ENCODE measurements at regions not wholly inside any gene's neighbourhood (a gene's known extent, or its start where the extent isn't known, plus 50 kb on each side); places are given as distances from the start of the nearest gene placed in this dataset.

GRCh38 chr4:62872856-62873255 lies 1536.4 kb downstream of the TECRL start:
- Mint-ChIP-seq H3K9me3 (no peaks in the 10 kb centered on the region), H3K4me1 (no peaks in the 10 kb centered on the region), H3K4me3 (no peak overlapping the region), H3K27ac (ENCODE audit: unreplicated experiment) (no peak overlapping the region), H3K27me3 (ENCODE audit: low read depth) (no peaks in the 10 kb centered on the region), H3K36me3 (ENCODE audit: low read depth) (no peaks in the 10 kb centered on the region)
- no peak for DNase-seq (ENCODE audit: low read depth, low spot score)
- TF ChIP-seq, protein P1, sequence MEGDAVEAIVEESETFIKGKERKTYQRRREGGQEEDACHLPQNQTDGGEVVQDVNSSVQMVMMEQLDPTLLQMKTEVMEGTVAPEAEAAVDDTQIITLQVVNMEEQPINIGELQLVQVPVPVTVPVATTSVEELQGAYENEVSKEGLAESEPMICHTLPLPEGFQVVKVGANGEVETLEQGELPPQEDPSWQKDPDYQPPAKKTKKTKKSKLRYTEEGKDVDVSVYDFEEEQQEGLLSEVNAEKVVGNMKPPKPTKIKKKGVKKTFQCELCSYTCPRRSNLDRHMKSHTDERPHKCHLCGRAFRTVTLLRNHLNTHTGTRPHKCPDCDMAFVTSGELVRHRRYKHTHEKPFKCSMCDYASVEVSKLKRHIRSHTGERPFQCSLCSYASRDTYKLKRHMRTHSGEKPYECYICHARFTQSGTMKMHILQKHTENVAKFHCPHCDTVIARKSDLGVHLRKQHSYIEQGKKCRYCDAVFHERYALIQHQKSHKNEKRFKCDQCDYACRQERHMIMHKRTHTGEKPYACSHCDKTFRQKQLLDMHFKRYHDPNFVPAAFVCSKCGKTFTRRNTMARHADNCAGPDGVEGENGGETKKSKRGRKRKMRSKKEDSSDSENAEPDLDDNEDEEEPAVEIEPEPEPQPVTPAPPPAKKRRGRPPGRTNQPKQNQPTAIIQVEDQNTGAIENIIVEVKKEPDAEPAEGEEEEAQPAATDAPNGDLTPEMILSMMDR (conservative IDR thresholded peaks at IDR 0.05) = no peak

DNA sequence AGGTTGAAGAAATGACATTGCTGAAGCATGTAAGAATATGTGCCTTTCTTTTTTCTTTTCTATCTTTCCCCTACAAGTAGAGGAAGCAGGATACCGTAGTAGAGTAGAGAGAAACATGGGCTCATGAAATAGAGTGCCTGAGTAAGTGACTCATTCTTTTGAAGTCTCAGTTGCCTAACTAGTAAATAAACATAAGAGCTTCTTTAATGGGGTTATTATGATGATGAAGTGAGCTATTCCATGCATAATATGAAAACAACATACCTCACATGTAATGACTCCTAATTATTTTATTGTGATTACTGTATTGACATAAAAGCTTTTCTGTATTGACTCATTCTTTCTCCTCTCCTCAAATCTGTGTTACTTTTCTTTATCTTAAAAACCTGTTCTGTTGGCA lies 1538.2 kb downstream of the TECRL start:
- Mint-ChIP-seq H3K4me3 (no peak overlapping the region), H3K27me3 (ENCODE audit: low read depth) (no peaks in the 10 kb centered on the region), H3K9me3 (no peaks in the 10 kb centered on the region), H3K4me1 (no peaks in the 10 kb centered on the region), H3K36me3 (ENCODE audit: low read depth) (no peaks in the 10 kb centered on the region), H3K27ac (ENCODE audit: unreplicated experiment) (no peak overlapping the region)
- TF ChIP-seq, protein P1 (conservative IDR thresholded peaks at IDR 0.05) = no peak
- DNase-seq (ENCODE audit: low read depth, low spot score) = no peak

DNA sequence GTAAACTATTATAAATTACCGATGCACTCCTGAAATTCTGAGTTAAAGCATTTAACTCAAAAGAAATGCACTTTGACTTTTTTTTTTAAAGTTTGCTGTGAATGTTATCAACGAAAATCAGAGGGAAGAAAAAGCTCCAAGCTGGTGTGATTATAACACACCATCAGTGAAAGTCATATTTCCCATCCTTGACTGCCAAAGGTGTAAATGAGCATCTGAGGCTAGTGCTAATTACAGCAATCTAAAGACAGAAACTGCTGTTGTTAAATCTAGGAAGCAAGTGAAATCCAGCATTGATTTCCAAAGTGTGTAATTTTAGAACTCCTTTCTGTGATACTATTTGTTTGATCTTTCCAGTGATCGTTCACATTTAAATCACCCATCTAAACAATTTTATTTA lies 1538.8 kb downstream of the TECRL start:
- no peak overlapping the region for H3K27ac Mint-ChIP-seq (ENCODE audit: unreplicated experiment)
- no peak for DNase-seq (ENCODE audit: low read depth, low spot score)
- TF ChIP-seq, protein P1 (conservative IDR thresholded peaks at IDR 0.05) = no peak
- no peaks in the 10 kb centered on the region for H3K27me3 Mint-ChIP-seq (ENCODE audit: low read depth)
- no peaks in the 10 kb centered on the region for H3K9me3 Mint-ChIP-seq
- H3K36me3 Mint-ChIP-seq (ENCODE audit: low read depth) = no peaks in the 10 kb centered on the region
- no peaks in the 10 kb centered on the region for H3K4me1 Mint-ChIP-seq
- H3K4me3 Mint-ChIP-seq = no peak overlapping the region

DNA sequence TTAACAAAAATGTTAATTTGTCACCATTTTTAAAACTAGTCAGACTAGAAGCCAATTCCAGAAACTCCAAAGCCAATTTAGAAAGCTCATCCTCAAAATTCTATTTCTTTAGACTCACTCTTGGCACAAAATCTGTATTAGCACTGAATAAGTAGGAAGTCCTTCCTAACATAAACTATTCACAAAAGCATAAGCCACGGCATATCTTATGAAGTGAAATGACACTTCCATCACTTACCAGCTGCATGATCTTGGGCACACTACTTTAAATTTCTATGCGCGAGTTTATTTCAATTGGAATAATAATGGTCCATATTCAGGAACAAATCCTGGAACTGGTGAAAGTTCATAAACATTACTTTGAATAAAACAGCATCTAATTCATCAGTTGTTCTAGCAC lies 1544.0 kb downstream of the TECRL start:
- Mint-ChIP-seq H3K4me1 (no peaks in the 10 kb centered on the region), H3K27ac (ENCODE audit: unreplicated experiment) (no peak overlapping the region), H3K36me3 (ENCODE audit: low read depth) (no peaks in the 10 kb centered on the region), H3K27me3 (ENCODE audit: low read depth) (no peaks in the 10 kb centered on the region), H3K4me3 (no peak overlapping the region), H3K9me3 (no peaks in the 10 kb centered on the region)
- TF ChIP-seq, protein P1 (conservative IDR thresholded peaks at IDR 0.05) = no peak
- no peak for DNase-seq (ENCODE audit: low read depth, low spot score)

DNA sequence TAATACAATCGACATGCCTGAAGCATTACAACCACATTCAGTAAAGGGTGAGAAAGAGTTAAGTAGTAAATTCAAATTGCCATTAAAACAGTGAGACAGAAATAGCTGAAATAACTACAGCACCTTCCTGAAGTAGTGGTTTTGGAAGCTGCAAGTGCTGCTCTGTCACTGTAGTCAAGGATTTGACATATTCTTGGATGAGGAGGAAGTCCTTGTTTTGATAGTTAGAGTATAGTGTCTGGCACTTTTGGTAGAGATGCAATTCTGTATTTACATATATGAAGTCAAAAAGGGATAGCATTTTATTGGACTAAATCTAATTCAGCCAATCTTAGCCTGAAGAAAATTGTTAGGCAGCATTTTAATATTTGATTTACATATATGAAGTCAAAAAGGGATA lies 1559.6 kb downstream of the TECRL start:
- Mint-ChIP-seq H3K4me3 (no peak overlapping the region), H3K9me3 (no peaks in the 10 kb centered on the region), H3K36me3 (ENCODE audit: low read depth) (no peaks in the 10 kb centered on the region), H3K27ac (ENCODE audit: unreplicated experiment) (no peak overlapping the region), H3K4me1 (no peaks in the 10 kb centered on the region), H3K27me3 (ENCODE audit: low read depth) (no peaks in the 10 kb centered on the region)
- no peak for DNase-seq (ENCODE audit: low read depth, low spot score)
- TF ChIP-seq, protein P1 (conservative IDR thresholded peaks at IDR 0.05) = no peak

- no peak overlapping the region for H3K27ac Mint-ChIP-seq (ENCODE audit: unreplicated experiment)
- DNase-seq (ENCODE audit: low read depth, low spot score) = no peak
- peaks cover 2% of the 10 kb centered on the region for H3K9me3 Mint-ChIP-seq
- H3K36me3 Mint-ChIP-seq (ENCODE audit: low read depth) = no peaks in the 10 kb centered on the region
- no peaks in the 10 kb centered on the region for H3K27me3 Mint-ChIP-seq (ENCODE audit: low read depth)
- H3K4me3 Mint-ChIP-seq = no peak overlapping the region
- TF ChIP-seq, protein P1 (conservative IDR thresholded peaks at IDR 0.05) = no peak
- H3K4me1 Mint-ChIP-seq = no peaks in the 10 kb centered on the region
These were observed 1573.6 kb downstream of the TECRL start for GRCh38 chr4:62835631-62836030.

All from neural crest cell (in vitro differentiated cells).